SK-N-SH treated with all-trans-retinoic acid at 6 μM for 48 hours (cell line): ENCODE measurements at regions not wholly inside any gene's neighbourhood (a gene's known extent, or its start where the extent isn't known, plus 50 kb on each side); places are given as distances from the start of the nearest gene placed in this dataset.

ENCODE experiments used
- ISL1 ChIP-seq: fragments of 250-450 bp; sonication (Bioruptor Pico); IDR thresholded peaks from 2 replicates; pipeline ENCODE4 v2.1.2; 2022; ENCODE audit warnings: mild to moderate bottlenecking, moderate library complexity
- RARB ChIP-seq: fragments of 250-450 bp; sonication (Bioruptor Pico); IDR thresholded peaks from 2 replicates; pipeline ENCODE4 v1.8.0; 2021; ENCODE audit warnings: mild to moderate bottlenecking, moderate library complexity
- ZNF565 ChIP-seq: fragments of 450-650 bp; formaldehyde crosslinking; conservative IDR thresholded peaks from 2 replicates; pipeline ENCODE4 v1.5.0; 2020; ENCODE audit warnings: low read depth, mild to moderate bottlenecking, moderate library complexity
- TF ChIP-seq, protein P1 (sequence below): fragments of 250-450 bp; sonication (Bioruptor Pico); IDR thresholded peaks from 2 replicates; pipeline ENCODE4 v1.5.1; 2020; ENCODE audit warnings: low read depth, mild to moderate bottlenecking, moderate library complexity
- TF ChIP-seq, protein P2 (sequence below): fragments of 250-450 bp; sonication (Bioruptor Pico); IDR thresholded peaks from 2 replicates; pipeline ENCODE4 v1.8.0; 2020; ENCODE audit warnings: mild to moderate bottlenecking, moderate library complexity, borderline replicate concordance
- TF ChIP-seq, protein P3 (sequence below): fragments of 250-450 bp; sonication (Bioruptor Pico); IDR thresholded peaks from 2 replicates; pipeline ENCODE4 v1.8.0; 2021; ENCODE audit warnings: low read depth, mild to moderate bottlenecking, moderate library complexity, borderline replicate concordance

DNA sequence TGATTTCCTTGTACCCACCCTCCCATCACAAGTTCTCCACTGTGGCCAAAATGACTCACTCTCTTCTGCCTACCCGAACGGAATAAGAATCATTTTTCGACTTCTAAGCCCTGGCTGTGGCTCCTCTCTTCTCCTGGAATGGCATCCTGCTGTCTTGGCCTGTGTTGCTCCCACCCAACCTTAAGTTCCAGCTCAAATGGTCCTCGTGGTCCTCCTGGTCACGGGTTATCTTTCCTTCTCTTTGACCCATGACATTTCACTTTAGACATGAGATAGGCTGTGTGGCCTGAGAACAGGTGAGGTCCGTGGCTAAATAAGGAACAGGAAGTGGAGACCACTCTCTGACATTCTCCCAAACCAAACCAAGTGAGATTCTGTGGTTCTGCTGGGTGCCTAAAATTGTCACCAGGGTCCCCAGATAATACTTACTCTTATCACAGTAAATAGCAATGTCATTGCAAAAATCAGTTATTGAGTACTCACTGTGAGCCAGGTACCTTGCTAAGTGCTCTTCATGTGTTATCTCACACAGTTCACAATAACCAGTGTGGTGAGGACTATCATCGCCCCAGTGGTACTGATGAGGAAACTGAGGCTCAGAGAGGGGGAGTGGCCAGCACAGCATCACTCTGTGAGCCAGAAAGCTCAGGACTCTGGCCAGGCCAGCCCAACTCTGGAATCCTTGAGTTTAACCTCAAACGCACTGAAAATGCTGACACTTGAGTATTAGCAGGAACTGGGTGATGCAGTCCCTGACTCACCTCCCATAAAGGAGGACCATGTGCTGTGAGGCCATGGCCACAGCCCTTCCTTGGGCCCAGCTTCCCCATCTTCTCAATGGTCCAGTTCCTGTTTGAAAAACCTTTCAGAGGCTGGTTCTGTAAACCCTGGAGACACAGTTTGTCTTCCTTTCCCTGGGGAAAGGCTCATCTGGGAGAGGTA is 74.8 kb upstream of the SIRPA start:
- TF ChIP-seq, protein P1, sequence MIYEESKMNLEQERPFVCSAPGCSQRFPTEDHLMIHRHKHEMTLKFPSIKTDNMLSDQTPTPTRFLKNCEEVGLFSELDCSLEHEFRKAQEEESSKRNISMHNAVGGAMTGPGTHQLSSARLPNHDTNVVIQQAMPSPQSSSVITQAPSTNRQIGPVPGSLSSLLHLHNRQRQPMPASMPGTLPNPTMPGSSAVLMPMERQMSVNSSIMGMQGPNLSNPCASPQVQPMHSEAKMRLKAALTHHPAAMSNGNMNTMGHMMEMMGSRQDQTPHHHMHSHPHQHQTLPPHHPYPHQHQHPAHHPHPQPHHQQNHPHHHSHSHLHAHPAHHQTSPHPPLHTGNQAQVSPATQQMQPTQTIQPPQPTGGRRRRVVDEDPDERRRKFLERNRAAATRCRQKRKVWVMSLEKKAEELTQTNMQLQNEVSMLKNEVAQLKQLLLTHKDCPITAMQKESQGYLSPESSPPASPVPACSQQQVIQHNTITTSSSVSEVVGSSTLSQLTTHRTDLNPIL (CRISPR knock-in tag) = no peak
- TF ChIP-seq, protein P2, sequence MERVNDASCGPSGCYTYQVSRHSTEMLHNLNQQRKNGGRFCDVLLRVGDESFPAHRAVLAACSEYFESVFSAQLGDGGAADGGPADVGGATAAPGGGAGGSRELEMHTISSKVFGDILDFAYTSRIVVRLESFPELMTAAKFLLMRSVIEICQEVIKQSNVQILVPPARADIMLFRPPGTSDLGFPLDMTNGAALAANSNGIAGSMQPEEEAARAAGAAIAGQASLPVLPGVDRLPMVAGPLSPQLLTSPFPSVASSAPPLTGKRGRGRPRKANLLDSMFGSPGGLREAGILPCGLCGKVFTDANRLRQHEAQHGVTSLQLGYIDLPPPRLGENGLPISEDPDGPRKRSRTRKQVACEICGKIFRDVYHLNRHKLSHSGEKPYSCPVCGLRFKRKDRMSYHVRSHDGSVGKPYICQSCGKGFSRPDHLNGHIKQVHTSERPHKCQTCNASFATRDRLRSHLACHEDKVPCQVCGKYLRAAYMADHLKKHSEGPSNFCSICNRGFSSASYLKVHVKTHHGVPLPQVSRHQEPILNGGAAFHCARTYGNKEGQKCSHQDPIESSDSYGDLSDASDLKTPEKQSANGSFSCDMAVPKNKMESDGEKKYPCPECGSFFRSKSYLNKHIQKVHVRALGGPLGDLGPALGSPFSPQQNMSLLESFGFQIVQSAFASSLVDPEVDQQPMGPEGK (CRISPR knock-in tag) = no peak
- TF ChIP-seq RARB (CRISPR knock-in tag) (no peak), ZNF565 (CRISPR knock-in tag) (no peak), ISL1 (no peak)
- TF ChIP-seq, protein P3, sequence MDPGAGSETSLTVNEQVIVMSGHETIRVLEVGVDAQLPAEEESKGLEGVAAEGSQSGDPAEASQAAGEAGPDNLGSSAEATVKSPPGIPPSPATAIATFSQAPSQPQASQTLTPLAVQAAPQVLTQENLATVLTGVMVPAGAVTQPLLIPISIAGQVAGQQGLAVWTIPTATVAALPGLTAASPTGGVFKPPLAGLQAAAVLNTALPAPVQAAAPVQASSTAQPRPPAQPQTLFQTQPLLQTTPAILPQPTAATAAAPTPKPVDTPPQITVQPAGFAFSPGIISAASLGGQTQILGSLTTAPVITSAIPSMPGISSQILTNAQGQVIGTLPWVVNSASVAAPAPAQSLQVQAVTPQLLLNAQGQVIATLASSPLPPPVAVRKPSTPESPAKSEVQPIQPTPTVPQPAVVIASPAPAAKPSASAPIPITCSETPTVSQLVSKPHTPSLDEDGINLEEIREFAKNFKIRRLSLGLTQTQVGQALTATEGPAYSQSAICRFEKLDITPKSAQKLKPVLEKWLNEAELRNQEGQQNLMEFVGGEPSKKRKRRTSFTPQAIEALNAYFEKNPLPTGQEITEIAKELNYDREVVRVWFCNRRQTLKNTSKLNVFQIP (CRISPR knock-in tag) = no peak
